ENCODE measurements at regions not wholly inside any gene's neighbourhood (a gene's known extent, or its start where the extent isn't known, plus 50 kb on each side); places are given as distances from the start of the nearest gene placed in this dataset.

DNA sequence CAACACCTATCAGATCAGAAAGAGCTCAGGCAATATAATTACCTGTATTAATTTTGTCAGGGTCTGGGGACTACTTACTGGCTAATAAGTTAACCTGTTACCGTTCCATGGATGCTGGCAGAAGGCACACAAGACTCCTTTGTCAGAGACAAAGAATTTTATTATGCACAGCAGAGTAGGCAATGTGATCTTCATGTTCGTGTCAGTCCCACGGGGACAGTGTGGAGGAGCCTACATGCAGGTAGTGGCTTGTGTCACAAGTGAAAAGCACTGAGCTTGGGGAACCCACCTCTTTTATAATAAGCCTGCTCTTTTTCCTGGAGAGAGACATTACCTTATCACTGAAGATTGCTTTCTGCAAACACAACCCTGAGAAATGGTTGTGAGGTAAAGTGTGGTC, 96.9 kb downstream of the CD164 start:
- DNase-seq (ENCODE audit: low read depth): no peak
- TF ChIP-seq, protein P1, sequence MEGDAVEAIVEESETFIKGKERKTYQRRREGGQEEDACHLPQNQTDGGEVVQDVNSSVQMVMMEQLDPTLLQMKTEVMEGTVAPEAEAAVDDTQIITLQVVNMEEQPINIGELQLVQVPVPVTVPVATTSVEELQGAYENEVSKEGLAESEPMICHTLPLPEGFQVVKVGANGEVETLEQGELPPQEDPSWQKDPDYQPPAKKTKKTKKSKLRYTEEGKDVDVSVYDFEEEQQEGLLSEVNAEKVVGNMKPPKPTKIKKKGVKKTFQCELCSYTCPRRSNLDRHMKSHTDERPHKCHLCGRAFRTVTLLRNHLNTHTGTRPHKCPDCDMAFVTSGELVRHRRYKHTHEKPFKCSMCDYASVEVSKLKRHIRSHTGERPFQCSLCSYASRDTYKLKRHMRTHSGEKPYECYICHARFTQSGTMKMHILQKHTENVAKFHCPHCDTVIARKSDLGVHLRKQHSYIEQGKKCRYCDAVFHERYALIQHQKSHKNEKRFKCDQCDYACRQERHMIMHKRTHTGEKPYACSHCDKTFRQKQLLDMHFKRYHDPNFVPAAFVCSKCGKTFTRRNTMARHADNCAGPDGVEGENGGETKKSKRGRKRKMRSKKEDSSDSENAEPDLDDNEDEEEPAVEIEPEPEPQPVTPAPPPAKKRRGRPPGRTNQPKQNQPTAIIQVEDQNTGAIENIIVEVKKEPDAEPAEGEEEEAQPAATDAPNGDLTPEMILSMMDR (IDR thresholded peaks at IDR 0.05; ENCODE audit: insufficient read depth, low read depth, low read length, missing control alignments): no peak
- H3K4me3 ChIP-seq (ENCODE audit: low read length): no peak overlapping the region

DNA sequence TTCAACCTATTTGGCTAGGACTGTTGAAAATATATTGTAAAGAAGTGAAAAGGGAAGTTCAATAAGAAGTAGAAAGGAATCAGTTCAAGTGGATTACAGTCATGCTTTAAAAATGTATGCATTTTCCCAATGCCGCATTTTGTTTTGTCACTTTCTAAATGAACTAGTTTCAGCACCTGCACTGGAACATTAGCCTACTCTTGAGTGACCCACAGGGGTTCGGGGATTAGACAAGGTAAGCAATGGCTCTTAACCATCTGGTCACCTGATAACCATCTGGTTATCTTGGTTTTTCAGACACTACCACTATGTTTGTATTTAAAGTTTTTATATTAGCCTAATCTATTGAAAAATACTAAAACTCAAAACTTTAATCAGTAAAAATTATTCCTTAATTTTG, 97.6 kb downstream of the CD164 start:
- no peak for DNase-seq (ENCODE audit: low read depth)
- TF ChIP-seq, protein P1 (IDR thresholded peaks at IDR 0.05; ENCODE audit: insufficient read depth, low read depth, low read length, missing control alignments): no peak
- no peak overlapping the region for H3K4me3 ChIP-seq (ENCODE audit: low read length)

DNA sequence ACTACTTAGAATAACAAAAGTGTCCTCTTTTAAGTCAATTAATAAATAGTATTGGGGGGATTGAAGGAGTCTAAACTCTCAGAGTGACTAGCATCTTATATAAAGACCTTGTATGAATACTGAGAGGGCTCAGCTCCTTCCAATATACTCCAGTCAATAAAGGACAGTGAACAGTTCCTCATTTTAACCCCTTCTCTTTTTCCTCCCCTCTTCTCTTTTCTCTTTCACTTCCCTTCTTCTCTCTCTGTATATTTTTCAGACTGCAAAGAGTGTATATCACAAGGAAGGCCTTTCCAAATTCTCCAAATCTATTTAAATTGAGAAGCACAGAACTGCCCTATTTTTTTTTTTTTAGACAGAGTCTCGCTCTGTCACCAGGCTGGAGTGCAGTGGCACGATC, 99.5 kb downstream of the CD164 start:
- TF ChIP-seq, protein P1 (IDR thresholded peaks at IDR 0.05; ENCODE audit: insufficient read depth, low read depth, low read length, missing control alignments): no peak
- no peak overlapping the region for H3K4me3 ChIP-seq (ENCODE audit: low read length)
- DNase-seq (ENCODE audit: low read depth): no peak

DNA sequence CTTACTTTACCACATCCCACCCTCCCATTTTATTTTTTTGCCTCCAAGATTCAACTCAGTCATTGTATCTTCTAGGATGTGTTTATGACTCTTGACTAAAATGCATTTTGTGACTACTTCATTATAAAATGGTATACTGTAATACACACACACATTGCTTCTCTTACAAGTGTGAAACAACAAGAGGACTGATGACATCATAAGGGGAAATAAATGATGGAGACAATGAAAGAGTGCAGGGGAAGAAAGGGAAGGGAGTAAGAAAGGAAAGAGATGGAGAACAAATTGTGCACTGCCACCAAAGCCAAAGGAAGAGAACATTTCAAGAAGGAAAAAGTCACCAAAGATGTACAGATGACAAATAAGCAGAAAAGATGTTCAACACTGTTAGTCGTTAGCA, 102.6 kb downstream of the CD164 start:
- H3K4me3 ChIP-seq (ENCODE audit: low read length): no peak overlapping the region
- no peak for DNase-seq (ENCODE audit: low read depth)
- TF ChIP-seq, protein P1 (IDR thresholded peaks at IDR 0.05; ENCODE audit: insufficient read depth, low read depth, low read length, missing control alignments): no peak

- no peak for DNase-seq (ENCODE audit: low read depth)
- TF ChIP-seq, protein P1 (IDR thresholded peaks at IDR 0.05; ENCODE audit: insufficient read depth, low read depth, low read length, missing control alignments): no peak
- H3K4me3 ChIP-seq (ENCODE audit: low read length): no peak overlapping the region
Observed at GRCh38 chr6:109271622-109272021, 110.6 kb downstream of the CD164 start.

GRCh38 chr6:109269953-109270517, 112.2 kb downstream of the CD164 start:
- no peak overlapping the region for H3K4me3 ChIP-seq (ENCODE audit: low read length)
- TF ChIP-seq, protein P1 (IDR thresholded peaks at IDR 0.05; ENCODE audit: insufficient read depth, low read depth, low read length, missing control alignments): no peak
- no peak for DNase-seq (ENCODE audit: low read depth)

DNA sequence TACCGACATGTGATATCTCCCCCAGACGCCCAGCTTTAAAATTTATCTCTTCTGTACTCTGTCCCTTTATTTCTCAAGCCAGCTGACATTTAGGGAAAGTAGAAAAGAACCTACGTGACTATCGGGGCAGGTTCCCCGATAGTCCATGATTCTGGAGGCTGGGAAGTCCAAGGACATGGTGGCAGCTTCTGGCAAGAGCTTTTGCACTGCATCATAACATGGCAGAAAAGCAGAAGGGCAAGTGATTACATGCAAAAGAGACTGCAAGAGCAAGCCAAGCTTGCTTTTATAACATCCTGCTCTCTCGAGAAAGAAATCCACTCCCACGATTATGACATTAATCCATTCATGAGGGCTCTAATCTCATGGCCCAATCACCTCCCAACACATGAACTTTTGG, 113.2 kb downstream of the CD164 start:
- no peak for DNase-seq (ENCODE audit: low read depth)
- TF ChIP-seq, protein P1 (IDR thresholded peaks at IDR 0.05; ENCODE audit: insufficient read depth, low read depth, low read length, missing control alignments): no peak
- H3K4me3 ChIP-seq (ENCODE audit: low read length): no peak overlapping the region

All from epithelial cell of esophagus (primary cell).